ENCODE measurements at regions not wholly inside any gene's neighbourhood (a gene's known extent, or its start where the extent isn't known, plus 50 kb on each side); places are given as distances from the start of the nearest gene placed in this dataset.
"Not testable (repeated sequence)": the region's sequence is repeated elsewhere in the genome, so short reads cannot be mapped to it uniquely, and the experiment has no call there.

DNA sequence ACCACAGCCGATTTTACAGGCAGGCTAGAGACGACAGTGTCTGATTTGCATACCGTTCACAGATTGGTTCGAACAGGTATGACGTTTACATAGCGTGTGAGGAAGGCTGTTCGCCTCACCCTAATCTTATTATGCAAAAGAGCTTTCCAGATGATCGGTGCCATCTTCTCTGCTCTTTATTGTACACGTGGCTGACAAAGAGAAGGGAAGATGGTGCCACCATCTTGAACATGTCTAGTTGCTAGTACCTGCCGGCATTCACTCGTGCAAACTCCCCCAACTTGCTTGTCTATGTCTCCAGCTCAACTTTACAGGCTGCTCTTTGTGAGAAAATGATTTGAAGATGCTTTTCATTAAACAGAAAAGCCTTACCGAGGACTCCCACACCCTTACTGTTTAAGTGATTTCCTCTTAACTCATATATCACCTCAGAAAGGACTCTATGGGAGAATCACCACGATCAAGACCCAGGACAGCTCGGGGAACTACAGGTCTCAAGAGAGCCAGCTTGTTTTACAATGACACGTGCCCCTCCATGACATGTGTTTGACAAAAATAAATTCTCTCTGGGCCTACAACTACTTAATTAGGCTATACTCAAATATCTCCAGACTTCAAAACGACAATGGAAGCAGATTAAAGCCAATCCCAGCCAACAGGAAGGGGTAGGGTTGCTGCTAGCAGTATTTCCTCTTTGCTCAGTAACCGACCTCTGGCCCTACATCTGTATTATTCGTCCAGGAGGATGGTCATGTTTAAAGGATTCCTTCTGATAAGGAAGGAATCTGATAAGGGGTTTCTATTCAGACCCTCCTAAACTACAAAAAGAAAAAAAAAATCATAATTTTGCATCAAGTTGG, 480.6 kb downstream of the TMEM114 start:
- DNase-seq, result no peak

DNA sequence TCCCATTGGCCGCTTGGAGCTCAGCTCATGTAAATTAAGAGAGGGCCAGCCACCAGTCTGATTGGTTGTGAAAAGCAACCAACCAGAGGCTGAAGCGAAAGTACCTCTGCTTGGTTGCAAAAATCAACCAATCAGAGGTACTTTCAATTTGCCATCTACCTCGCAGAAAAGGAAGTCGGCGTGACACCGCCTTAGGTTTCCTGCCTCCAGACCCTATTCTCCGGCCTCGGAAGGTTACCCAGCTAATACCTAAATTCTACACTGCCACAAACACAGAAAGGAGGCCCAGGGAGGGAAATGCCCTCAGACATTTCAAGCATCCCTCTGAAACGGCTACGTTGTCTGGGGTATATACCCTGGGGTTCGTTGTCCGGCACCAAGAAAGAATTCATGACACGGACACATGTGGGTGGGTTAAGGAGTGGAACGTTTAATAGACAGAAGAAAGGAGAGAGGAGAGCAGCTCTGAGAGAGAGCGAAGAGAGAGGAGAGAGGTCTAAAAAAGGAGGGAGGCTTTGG, 481.3 kb downstream of the TMEM114 start:
- DNase-seq, result no peak

GRCh38 chr16:8107296-8107695, 483.0 kb downstream of the TMEM114 start:
- no peak for DNase-seq

DNA sequence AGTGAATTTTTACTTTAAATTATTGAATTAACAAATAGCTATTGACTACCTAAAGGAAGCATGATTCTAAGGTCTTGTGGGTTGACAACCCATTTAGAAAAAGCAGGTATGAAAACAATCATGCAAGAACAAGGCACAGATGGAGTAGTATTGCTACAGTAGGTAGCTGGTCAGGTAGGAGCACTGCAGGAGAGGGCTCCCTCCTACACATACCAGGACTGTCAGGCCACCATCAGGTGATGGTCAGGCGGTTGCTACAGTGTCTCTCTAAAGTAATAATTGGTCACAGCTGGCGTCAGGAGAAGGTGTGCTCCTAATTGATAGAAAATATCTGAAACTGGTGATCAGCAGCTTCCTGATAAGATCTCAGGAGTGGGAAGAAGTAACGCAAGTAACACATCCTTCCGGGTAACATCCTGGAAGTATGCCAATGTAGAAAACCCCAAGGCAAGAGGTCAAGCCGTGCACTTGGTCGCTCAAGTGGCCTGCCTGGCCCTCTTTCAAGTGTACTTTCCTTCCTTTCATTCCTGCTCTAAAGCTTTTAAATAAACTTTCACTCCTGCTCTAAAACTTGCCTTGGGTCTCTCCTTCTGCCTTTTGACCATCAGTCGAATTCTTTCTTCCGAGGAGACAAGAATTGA, 486.5 kb downstream of the TMEM114 start:
- DNase-seq, result no peak

GRCh38 chr16:8099586-8099985, 490.7 kb downstream of the TMEM114 start:
- no peak for DNase-seq

DNA sequence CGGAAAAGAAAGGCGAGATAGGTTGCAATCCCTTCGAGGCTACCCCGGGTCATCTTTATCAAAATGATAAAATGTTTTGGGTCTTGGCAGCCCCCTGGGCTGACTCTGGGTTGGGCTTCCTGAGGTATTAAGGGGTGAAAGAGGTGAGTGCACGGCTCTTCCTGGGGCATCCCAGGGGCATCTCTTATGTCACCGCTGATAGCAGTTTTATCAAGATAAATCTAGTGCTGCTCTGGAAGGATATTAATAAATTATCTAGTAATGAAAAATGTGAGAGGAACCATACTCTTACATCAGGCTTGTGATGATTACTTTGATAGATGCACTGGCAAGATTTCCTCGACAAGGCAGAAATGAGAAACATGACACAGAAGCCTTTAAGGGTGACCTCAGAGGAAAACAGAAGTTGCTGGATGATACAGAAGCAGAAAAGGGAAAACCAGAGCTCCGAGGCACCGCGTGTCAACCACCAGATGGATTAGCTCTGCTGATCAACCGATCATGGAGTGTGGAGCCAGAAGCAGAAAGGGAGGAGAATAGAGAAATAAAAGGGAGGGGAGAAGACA, 491.3 kb downstream of the TMEM114 start:
- no peak for DNase-seq

DNA sequence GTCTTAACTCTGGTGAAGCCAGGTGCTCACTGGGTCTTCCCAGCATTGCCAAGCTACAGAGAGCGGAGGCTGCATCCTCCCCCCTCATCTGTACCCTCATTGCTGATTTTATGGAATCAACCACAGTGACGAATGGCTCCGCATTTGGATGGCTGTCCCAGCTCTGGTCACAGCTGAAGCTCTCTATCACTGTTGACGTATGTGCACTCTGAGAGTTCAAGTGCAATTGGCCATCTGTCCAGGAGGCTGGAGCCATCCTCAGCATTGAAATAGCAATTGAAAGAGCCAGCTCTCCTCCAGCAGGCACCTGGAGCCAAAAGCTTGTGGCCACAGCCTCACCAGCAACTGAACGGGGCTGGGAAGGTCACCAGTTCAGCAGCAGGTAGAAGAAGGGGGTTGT, 494.1 kb downstream of the TMEM114 start:
- no peak for DNase-seq

GRCh38 chr16:8094696-8095095, 495.6 kb downstream of the TMEM114 start:
- DNase-seq, result no peak

DNA sequence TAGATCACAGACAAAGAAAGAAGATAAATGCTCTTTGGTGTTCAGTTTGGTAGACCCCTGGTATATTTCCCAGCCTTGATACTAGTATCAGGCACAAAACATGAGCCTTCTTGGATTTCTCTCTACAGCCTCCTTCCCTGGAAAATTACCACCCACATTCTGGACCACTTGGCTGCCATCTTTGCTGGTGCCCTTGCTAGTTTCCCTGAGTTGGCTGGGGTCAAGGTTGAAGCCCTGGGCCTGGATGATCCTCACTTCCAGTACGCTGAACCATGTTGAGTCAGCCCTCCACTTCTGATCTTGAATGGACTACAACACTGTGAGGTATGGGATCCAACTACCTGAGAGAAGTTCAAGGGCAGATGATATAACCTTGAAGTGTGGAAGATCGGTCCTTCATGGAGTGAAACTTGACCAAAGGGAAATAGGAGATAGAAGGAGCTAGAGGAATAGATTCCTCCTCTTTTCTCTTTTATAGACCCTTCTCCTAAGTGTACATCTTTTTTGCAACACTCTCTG, 501.4 kb downstream of the TMEM114 start:
- no peak for DNase-seq

- DNase-seq, result peak; percentile 52
Observed at GRCh38 chr16:8087597-8088289, 502.6 kb downstream of the TMEM114 start.

DNA sequence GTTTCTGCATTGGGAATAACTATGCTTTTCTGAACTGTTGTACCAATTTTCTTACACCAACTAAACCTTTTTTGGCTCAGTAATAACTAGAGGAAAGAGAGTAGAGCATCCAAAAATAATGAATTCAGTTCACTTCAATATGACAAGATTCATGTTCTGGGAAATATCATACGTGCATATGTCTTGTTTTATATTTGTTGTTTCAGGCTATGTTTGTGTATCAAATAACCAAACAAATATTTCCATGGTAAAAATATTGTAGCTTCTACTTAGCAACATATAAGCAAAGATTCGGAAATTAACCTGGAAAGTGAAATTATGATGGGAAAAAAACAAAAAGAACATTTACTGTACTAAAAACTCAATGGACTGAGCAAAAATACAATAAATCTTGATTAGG, 503.2 kb downstream of the TMEM114 start:
- DNase-seq, result no peak

GRCh38 chr16:8084882-8085281, 505.4 kb downstream of the TMEM114 start:
- no peak for DNase-seq

- DNase-seq, result no peak
Observed at GRCh38 chr16:8084302-8084701, 506.0 kb downstream of the TMEM114 start.

DNA sequence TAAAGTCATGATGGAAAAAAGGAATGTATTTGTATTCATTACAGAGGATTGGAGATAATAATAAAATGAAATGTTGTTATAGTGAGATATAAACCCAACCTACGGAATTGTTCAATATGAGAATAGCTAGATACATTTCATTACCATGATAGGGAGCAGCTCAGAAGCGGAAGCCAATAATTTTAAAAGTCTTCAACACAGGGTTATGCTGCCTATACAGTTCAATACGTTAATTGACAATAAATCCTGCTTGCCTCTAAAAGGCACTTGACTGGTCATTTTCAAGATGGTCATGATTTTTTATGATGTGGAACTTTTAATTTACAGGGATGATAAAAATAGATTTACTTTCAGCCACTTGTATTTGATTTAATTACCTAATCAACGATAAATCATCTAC, 506.8 kb downstream of the TMEM114 start:
- DNase-seq, result no peak

- no peak for DNase-seq
Observed at GRCh38 chr16:8080817-8081216, 509.5 kb downstream of the TMEM114 start.

DNA sequence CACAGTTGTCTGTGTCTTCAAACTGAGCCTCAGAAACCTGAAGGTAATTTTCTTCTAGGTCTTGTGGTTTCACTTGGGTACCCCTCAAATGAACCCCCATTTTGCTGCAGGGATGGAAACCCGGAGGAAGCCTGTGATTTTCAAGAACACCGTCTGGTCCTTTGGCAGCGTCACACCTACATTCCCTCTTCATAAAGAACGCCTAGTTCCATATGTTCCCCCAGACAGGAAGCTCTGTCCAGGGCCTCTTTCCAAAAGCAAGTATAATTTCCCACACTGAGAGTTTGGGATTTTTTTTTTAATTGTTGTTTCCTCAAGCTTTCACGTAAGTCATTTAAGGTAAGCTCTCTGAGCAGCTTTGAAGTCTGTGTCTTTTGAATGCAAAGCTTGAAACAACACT, 515.0 kb downstream of the TMEM114 start:
- DNase-seq, result no peak

DNA sequence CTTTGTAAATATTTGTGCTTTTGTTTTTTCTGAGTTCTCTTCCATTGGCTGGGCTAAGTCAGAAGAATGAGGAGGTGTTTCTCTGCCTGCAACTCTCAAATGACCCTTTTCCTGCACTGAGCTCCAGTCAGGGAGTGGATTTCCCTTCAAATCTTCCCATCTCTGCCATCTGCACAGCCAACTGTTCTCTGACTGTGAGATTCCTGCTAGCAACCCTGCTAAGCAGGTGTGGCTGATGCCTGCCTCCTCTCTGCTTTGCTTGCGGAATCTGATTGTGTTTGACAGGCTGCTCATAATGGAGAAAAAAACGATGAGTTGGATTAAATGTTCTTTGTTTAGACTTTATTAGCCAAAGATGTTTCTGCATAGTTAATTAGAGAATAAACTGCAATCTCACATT, 519.8 kb downstream of the TMEM114 start:
- DNase-seq, result no peak

DNA sequence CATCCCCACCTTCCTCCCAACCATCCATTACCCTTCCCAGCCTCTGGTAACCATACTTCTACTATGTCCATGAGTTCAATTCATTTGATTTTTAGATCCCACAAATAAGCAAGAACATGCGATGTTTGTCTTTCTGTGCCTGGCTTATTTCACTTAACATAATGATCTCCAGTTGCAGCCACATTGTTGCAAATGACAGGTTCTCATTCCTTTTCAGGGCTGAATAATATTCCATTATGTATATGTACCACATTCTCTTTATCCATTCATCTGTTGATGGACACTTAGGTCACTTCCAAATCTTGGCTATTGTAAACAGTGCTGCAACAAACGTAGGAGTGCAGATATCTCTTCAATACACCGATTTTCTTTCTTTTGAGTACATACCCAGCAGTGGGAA, 522.1 kb downstream of the TMEM114 start:
- DNase-seq, result not testable (repeated sequence)

DNA sequence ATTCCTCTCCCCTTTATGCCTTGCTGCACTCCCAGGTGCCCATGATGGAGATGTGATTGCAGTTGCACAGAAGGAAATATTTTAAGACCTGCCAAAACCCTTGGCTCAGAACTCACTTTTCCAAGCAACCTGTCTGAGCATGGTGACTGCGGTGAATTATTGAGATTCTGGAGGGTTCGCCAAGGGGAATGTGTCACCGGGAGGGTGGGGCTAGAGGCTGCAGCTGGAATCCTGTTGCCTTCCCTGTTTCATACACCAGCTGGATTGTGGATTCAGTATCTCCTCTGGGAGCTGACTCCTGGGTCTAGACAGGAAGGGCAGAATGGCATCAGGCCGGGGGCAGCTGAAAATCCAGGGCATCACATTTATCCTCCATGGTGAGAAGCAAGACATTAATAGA, 527.2 kb downstream of the TMEM114 start:
- no peak for DNase-seq

GRCh38 chr16:8062677-8063076, 527.6 kb downstream of the TMEM114 start:
- no peak for DNase-seq

DNA sequence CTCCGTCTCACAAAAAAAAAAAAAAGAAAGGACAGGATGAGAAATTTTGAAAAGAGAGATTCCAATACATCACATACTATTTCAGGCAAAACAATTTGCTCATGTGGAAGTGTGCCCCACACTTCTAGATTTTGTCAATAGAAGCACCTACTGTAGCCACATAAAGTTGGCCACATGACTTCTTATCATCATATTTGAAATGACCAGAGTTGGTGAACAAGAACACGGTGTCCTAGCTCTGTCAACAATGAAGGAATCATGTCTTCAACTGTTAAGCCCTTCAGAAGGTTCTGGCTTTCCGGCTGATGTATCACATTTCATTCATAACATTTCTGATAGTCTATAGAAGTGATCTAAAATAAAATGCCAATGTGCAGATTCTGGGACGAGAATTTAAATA, 534.5 kb downstream of the TMEM114 start:
- DNase-seq, result no peak

DNA sequence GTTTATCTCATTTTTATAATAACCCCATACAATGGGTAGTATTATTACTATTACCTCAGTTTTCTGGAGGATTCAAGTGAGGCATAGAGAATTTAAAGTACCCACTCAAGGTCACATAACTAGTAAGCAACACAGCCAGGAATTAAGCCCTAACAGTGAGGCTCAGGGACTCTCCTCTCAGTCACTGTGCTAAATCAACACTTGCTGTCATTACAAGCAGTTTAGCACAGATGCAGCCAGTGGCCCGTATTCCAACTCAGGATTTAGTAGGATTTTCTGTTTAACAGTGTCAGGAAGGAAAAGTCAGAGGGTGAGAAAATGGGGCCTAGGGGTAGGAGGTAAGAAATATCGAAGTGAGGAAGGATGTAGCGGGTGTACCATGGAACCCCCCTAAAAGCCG, 536.9 kb downstream of the TMEM114 start:
- DNase-seq, result no peak

GRCh38 chr16:8048433-8048832, 541.9 kb downstream of the TMEM114 start:
- no peak for DNase-seq
